Mesothelial cell of epicardium (in vitro differentiated cells): ENCODE measurements at regions not wholly inside any gene's neighbourhood (a gene's known extent, or its start where the extent isn't known, plus 50 kb on each side); places are given as distances from the start of the nearest gene placed in this dataset.

Experiments used
- DNase-seq, 2 experiments: peaks; one replicate each; pipeline ENCODE4 v3.0.0; 2021; ENCODE audit warnings: low spot score in 2 of 2; ENCODE audit not compliant: unreplicated experiment in 2 of 2
- H3K27ac Mint-ChIP-seq: 2 replicates; pipeline ENCODE4 v1.8.0; 2021; ENCODE audit warnings: mixed read lengths
- H3K27me3 Mint-ChIP-seq: 2 replicates; pipeline ENCODE4 v1.8.0; 2021; ENCODE audit warnings: low read depth, mixed read lengths
- H3K36me3 Mint-ChIP-seq: 2 replicates; pipeline ENCODE4 v1.8.0; 2021; ENCODE audit warnings: mixed read lengths
- H3K4me1 Mint-ChIP-seq: 2 replicates; pipeline ENCODE4 v1.8.0; 2021; ENCODE audit warnings: mixed read lengths
- H3K4me3 Mint-ChIP-seq: 2 replicates; pipeline ENCODE4 v1.8.0; 2021; ENCODE audit warnings: mild to moderate bottlenecking, moderate library complexity, mixed read lengths
- H3K9me3 Mint-ChIP-seq: 2 replicates; pipeline ENCODE4 v1.8.0; 2021; ENCODE audit warnings: mixed read lengths
- CTCF ChIP-seq: fragments of 200-600 bp; sonication (generic); IDR thresholded peaks from one replicate; pipeline ENCODE4 v1.5.0; 2021; ENCODE audit warnings: antibody characterized with exemption; ENCODE audit not compliant: unreplicated experiment

- no peak overlapping the region for H3K4me3 Mint-ChIP-seq
- peaks cover 48% of the 10 kb centered on the region for H3K4me1 Mint-ChIP-seq
- no peaks in the 10 kb centered on the region for H3K36me3 Mint-ChIP-seq
- no peak for TF ChIP-seq CTCF
- H3K9me3 Mint-ChIP-seq = no peaks in the 10 kb centered on the region
- H3K27me3 Mint-ChIP-seq = no peaks in the 10 kb centered on the region
- no peak overlapping the region for H3K27ac Mint-ChIP-seq
- DNase-seq = no peak
These were observed 453.9 kb downstream of the ADAMTS20 start for GRCh38 chr12:43098071-43098470.

- no peak for TF ChIP-seq CTCF
- Mint-ChIP-seq H3K9me3 (peaks cover 6% of the 10 kb centered on the region), H3K27ac (no peak overlapping the region), H3K27me3 (no peaks in the 10 kb centered on the region), H3K4me3 (no peak overlapping the region), H3K4me1 (peaks cover 43% of the 10 kb centered on the region), H3K36me3 (no peaks in the 10 kb centered on the region)
- no peak for DNase-seq
These were observed 454.5 kb downstream of the ADAMTS20 start for GRCh38 chr12:43097471-43097870.

- TF ChIP-seq CTCF = no peak
- peaks cover 38% of the 10 kb centered on the region for H3K4me1 Mint-ChIP-seq
- H3K27ac Mint-ChIP-seq = peak overlapping the region; percentile 47
- H3K4me3 Mint-ChIP-seq = no peak overlapping the region
- H3K36me3 Mint-ChIP-seq = no peaks in the 10 kb centered on the region
- no peaks in the 10 kb centered on the region for H3K27me3 Mint-ChIP-seq
- no peak for DNase-seq
- H3K9me3 Mint-ChIP-seq = peaks cover 12% of the 10 kb centered on the region
These were observed 456.2 kb downstream of the ADAMTS20 start for GRCh38 chr12:43095669-43096280.

GRCh38 chr12:43094886-43095575, 457.0 kb downstream of the ADAMTS20 start:
- Mint-ChIP-seq H3K27me3 (no peaks in the 10 kb centered on the region), H3K4me3 (no peak overlapping the region), H3K27ac (peak overlapping the region; percentile 3), H3K4me1 (peaks cover 38% of the 10 kb centered on the region), H3K36me3 (peaks cover 3% of the 10 kb centered on the region), H3K9me3 (peaks cover 18% of the 10 kb centered on the region)
- no peak for DNase-seq
- TF ChIP-seq CTCF = no peak

GRCh38 chr12:43090981-43091380, 461.0 kb downstream of the ADAMTS20 start:
- Mint-ChIP-seq H3K27ac (no peak overlapping the region), H3K9me3 (peaks cover 49% of the 10 kb centered on the region), H3K4me1 (peaks cover 11% of the 10 kb centered on the region), H3K36me3 (peaks cover 17% of the 10 kb centered on the region), H3K27me3 (no peaks in the 10 kb centered on the region), H3K4me3 (no peak overlapping the region)
- TF ChIP-seq CTCF = no peak
- no peak for DNase-seq
